ENCODE measurements at regions not wholly inside any gene's neighbourhood (a gene's known extent, or its start where the extent isn't known, plus 50 kb on each side); places are given as distances from the start of the nearest gene placed in this dataset.
"Not testable (repeated sequence)": the region's sequence is repeated elsewhere in the genome, so short reads cannot be mapped to it uniquely, and the experiment has no call there.

DNA sequence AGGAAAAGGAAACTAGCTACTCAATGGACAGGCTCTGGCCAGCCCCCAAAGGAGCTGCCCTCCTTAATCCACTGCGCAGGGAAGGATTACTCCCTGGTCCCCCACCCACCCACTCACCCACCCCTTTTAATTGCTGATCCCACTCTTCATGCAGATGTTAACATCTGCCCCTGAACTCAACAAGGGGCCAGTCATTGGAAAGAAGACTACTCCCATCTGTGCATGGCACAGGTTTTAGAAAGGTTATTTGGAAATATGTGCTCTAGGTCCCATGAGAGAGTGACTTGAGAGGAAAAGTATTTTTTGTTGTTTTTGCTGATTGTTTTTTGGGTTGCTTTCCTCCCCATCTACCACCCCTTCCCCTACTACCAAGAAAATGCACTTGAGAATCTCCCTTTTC, 94.4 kb upstream of the FGGY start:
- no peak overlapping the region for H3K27ac Mint-ChIP-seq
- H3K36me3 Mint-ChIP-seq (ENCODE audit: low read depth), result no peaks in the 10 kb centered on the region
- H3K27me3 Mint-ChIP-seq, result peaks cover 8% of the 10 kb centered on the region
- no peak for ATAC-seq (replicated peaks)
- peaks cover 4% of the 10 kb centered on the region for H3K9me3 Mint-ChIP-seq
- no peak overlapping the region for H3K4me3 Mint-ChIP-seq
- H3K4me1 Mint-ChIP-seq, result no peaks in the 10 kb centered on the region

GRCh38 chr1:59204001-59204400, 92.9 kb upstream of the FGGY start:
- no peak overlapping the region for H3K27ac Mint-ChIP-seq
- no peak overlapping the region for H3K4me3 Mint-ChIP-seq
- ATAC-seq (replicated peaks), result no peak
- H3K27me3 Mint-ChIP-seq, result peaks cover 8% of the 10 kb centered on the region
- H3K4me1 Mint-ChIP-seq, result no peaks in the 10 kb centered on the region
- peaks cover 8% of the 10 kb centered on the region for H3K9me3 Mint-ChIP-seq
- H3K36me3 Mint-ChIP-seq (ENCODE audit: low read depth), result no peaks in the 10 kb centered on the region

DNA sequence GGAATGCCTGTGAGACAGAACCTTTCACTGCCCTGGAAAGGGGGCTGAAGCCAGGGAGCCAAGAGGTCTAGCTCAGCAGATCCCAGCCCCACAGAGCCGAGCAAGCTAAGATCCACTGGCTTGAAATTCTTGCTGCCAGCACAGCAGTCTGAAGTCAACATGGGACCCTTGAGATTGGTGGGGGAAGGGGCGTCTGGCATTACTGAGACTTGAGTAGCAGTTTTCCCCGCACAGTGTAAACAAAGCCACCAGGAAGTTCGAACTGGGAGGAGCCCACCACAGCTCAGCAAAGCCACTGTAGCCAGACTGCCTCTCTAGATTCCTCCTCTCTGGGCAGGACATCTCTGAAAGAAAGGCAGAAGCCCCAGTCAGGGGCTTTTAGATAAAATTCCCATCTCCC, 90.3 kb upstream of the FGGY start:
- not testable (repeated sequence) for H3K4me1 Mint-ChIP-seq; ATAC-seq (replicated peaks); H3K27ac Mint-ChIP-seq; H3K4me3 Mint-ChIP-seq; H3K9me3 Mint-ChIP-seq; H3K36me3 Mint-ChIP-seq (ENCODE audit: low read depth); H3K27me3 Mint-ChIP-seq

DNA sequence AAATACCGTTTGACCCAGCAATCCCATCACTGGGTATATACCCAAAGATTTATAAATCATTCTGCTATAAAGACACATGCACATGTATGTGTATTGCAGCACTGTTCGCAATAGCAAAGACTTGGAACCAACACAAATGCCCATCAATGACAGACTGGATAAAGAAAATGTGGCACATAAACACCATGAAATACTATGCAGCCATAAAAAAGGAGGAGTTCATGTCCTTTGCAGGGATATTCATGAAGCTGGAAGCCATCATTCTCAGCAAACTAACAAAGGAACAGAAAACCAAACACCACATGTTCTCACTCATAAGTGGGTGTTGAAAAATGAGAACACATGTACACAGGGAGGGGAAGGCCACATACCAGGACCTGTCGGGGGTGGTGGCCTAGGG, 86.5 kb upstream of the FGGY start:
- not testable (repeated sequence) for H3K9me3 Mint-ChIP-seq; H3K27me3 Mint-ChIP-seq; H3K4me1 Mint-ChIP-seq; H3K4me3 Mint-ChIP-seq; ATAC-seq (replicated peaks); H3K36me3 Mint-ChIP-seq (ENCODE audit: low read depth); H3K27ac Mint-ChIP-seq

- Mint-ChIP-seq H3K27ac (no peak overlapping the region), H3K36me3 (ENCODE audit: low read depth) (no peaks in the 10 kb centered on the region), H3K27me3 (no peaks in the 10 kb centered on the region), H3K4me1 (no peaks in the 10 kb centered on the region), H3K9me3 (peaks cover 6% of the 10 kb centered on the region), H3K4me3 (no peak overlapping the region)
- no peak for ATAC-seq (replicated peaks)
Measured at GRCh38 chr1:59212706-59213105, 84.2 kb upstream of the FGGY start.

- H3K36me3 Mint-ChIP-seq (ENCODE audit: low read depth), result no peaks in the 10 kb centered on the region
- no peak for ATAC-seq (replicated peaks)
- H3K9me3 Mint-ChIP-seq, result peaks cover 7% of the 10 kb centered on the region
- H3K27ac Mint-ChIP-seq, result peak overlapping the region; percentile 32
- no peak overlapping the region for H3K4me3 Mint-ChIP-seq
- H3K4me1 Mint-ChIP-seq, result no peaks in the 10 kb centered on the region
- H3K27me3 Mint-ChIP-seq, result no peaks in the 10 kb centered on the region
Measured at GRCh38 chr1:59214248-59215208, 82.4 kb upstream of the FGGY start.

DNA sequence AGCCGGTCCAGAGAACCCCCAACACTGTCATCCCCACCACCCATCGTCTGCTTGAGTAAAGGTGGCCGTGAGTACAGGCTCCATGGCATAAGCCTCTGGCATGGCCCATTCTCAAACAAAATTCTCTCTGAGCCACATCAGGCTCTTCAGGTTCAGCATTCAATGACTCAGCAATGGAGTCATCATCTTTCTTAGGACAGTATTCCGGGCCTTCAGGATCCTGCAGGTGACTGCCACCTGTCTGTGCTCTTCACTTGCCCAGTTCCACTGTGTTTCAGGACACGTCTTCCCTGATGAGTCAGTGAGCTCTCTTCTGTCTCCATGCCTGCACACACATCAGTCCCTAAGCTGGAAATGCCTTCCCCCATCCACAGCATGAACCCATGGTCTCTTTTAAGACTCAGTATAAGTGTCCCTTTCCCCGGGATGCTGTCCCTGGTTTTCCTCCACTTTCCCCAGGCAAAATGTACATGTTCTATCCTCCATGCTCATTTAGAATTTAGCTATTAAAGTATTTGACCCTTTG, 81.1 kb upstream of the FGGY start:
- Mint-ChIP-seq H3K4me1 (no peaks in the 10 kb centered on the region), H3K4me3 (no peak overlapping the region), H3K36me3 (ENCODE audit: low read depth) (no peaks in the 10 kb centered on the region), H3K9me3 (peaks cover 7% of the 10 kb centered on the region), H3K27me3 (no peaks in the 10 kb centered on the region), H3K27ac (peak overlapping the region; percentile 3)
- ATAC-seq (replicated peaks), result no peak

DNA sequence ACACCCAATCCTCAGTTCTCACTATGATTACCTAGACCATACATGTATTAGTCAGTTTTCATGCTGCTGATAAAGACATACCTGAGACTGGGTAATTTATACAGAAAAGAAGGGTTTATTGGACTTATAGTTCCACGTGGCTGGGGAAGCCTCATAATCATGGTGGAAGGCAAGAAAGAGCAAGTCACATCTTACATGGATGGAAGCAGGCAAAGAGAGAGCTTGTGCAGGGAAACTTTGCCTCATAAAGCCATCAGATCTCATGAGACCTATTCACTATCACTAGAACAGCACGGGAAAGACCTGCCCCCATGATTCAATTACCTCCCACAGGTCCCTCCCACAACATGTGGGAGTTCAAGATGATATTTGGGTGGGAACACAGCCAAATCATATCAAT, 79.5 kb upstream of the FGGY start:
- not testable (repeated sequence) for H3K27ac Mint-ChIP-seq; H3K27me3 Mint-ChIP-seq; H3K9me3 Mint-ChIP-seq; H3K36me3 Mint-ChIP-seq (ENCODE audit: low read depth); H3K4me3 Mint-ChIP-seq; ATAC-seq (replicated peaks); H3K4me1 Mint-ChIP-seq

DNA sequence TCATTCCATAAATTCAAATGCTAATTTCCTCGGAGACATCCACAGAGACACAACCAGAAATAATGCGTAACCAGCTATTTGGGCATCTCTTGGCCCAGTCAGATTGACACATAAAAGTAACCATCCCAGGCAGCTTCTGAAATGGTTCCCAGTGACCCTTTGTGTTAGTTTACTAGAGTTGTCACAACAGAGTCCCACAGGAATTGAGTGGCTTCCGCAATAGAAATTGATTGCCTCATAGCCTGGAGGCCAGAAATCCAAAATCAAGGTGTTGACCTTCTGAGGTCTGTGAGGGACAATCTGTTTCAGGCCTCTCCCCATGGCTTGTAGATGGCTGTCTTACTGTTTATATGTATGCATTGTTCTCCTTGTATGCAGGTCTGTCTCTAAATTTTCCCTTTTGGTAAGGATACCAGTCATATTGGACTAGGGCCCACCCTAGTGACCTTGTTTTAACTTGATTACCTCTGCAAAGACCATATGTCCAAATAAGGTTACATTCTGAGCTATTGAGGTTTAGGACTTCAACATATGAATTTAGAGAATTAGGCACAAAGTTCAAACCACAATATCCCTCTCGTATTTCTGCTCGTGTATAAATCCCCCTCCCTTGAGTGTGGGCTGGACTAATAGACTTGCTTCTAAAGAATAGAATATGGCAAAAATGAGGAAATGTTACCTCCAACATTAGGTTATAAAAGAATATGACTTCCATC, 78.2 kb upstream of the FGGY start:
- H3K9me3 Mint-ChIP-seq, result peaks cover 7% of the 10 kb centered on the region

DNA sequence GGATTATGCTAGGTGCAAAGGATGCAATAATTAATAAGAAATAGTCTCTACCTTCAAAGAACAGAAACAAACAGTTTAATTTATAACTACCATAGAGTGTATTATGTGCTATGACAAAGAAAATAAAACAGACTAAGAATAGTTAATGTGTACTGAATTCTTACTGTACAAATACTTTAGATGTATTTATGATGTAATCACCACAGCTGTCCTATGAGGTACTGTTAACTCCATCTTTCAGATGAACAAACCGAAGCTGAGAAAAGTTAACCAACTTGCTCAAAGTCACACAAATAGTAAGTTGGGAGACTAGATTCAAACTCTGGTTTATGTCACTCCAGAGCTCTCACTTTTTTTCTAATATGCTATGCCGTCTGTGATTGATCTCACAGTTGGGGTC, 77.0 kb upstream of the FGGY start:
- Mint-ChIP-seq H3K36me3 (ENCODE audit: low read depth) (no peaks in the 10 kb centered on the region), H3K4me1 (no peaks in the 10 kb centered on the region), H3K9me3 (peaks cover 7% of the 10 kb centered on the region), H3K27me3 (no peaks in the 10 kb centered on the region), H3K4me3 (no peak overlapping the region), H3K27ac (no peak overlapping the region)
- no peak for ATAC-seq (replicated peaks)

More for the DNA sequence above, 78.2 kb upstream of the FGGY start:
- H3K27ac Mint-ChIP-seq, result no peak overlapping the region
- H3K4me3 Mint-ChIP-seq, result no peak overlapping the region
- ATAC-seq (replicated peaks), result no peak
- H3K36me3 Mint-ChIP-seq (ENCODE audit: low read depth), result no peaks in the 10 kb centered on the region
- H3K4me1 Mint-ChIP-seq, result no peaks in the 10 kb centered on the region
- H3K27me3 Mint-ChIP-seq, result no peaks in the 10 kb centered on the region

DNA sequence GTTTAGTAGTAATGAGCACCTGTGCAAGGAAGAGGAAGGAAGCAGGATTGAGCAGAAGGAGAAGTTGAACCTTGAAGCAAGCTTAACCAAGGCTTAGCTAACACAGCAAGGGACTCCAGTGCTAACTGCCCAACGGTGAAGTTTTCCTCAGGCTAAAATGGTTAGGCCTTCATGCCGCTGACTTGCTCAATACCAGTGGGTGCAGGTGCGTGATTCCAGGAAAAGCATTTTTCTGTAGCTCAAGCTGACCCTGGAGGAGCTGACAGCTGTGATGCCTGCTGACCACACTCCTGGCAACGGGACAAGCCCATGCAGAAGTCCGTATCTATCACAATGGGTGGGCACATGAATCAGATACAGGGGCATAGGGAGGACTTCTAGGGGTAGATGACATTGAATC, 76.5 kb upstream of the FGGY start:
- Mint-ChIP-seq H3K9me3 (peaks cover 7% of the 10 kb centered on the region), H3K27ac (no peak overlapping the region), H3K27me3 (no peaks in the 10 kb centered on the region), H3K4me3 (no peak overlapping the region), H3K4me1 (no peaks in the 10 kb centered on the region), H3K36me3 (ENCODE audit: low read depth) (no peaks in the 10 kb centered on the region)
- ATAC-seq (replicated peaks), result no peak

- Mint-ChIP-seq H3K4me3 (no peak overlapping the region), H3K36me3 (ENCODE audit: low read depth) (no peaks in the 10 kb centered on the region), H3K27me3 (no peaks in the 10 kb centered on the region), H3K4me1 (no peaks in the 10 kb centered on the region), H3K9me3 (no peaks in the 10 kb centered on the region), H3K27ac (no peak overlapping the region)
- ATAC-seq (replicated peaks), result no peak
Measured at GRCh38 chr1:59223198-59223597, 73.7 kb upstream of the FGGY start.

- Mint-ChIP-seq H3K27ac (no peak overlapping the region), H3K36me3 (ENCODE audit: low read depth) (no peaks in the 10 kb centered on the region), H3K27me3 (peaks cover under 1% of the 10 kb centered on the region), H3K4me3 (no peak overlapping the region), H3K4me1 (no peaks in the 10 kb centered on the region), H3K9me3 (no peaks in the 10 kb centered on the region)
- no peak for ATAC-seq (replicated peaks)
Measured at GRCh38 chr1:59223989-59224634, 72.8 kb upstream of the FGGY start.

GRCh38 chr1:59225594-59226316, 71.1 kb upstream of the FGGY start:
- H3K9me3 Mint-ChIP-seq, result peaks cover 6% of the 10 kb centered on the region
- peaks cover 9% of the 10 kb centered on the region for H3K27me3 Mint-ChIP-seq
- ATAC-seq (replicated peaks), result no peak
- peak overlapping the region; percentile 7 for H3K27ac Mint-ChIP-seq
- H3K4me3 Mint-ChIP-seq, result no peak overlapping the region
- H3K36me3 Mint-ChIP-seq (ENCODE audit: low read depth), result no peaks in the 10 kb centered on the region
- no peaks in the 10 kb centered on the region for H3K4me1 Mint-ChIP-seq

Data from activated T-helper 17 cell treated with anti-CD3 and anti-CD28 coated beads, Interleukin-2, amount 50 U/mL, for 72 hours (primary cell).